Embryonic facial prominence (tissue), 1 donor: ENCODE measurements at regions not wholly inside any gene's neighbourhood (a gene's known extent, or its start where the extent isn't known, plus 50 kb on each side); places are given as distances from the start of the nearest gene placed in this dataset.

ENCODE experiments used
- DNase-seq: peaks from one replicate; pipeline ENCODE4 v3.0.0-alpha.2; 2016; ENCODE audit errors: extremely low spot score

DNA sequence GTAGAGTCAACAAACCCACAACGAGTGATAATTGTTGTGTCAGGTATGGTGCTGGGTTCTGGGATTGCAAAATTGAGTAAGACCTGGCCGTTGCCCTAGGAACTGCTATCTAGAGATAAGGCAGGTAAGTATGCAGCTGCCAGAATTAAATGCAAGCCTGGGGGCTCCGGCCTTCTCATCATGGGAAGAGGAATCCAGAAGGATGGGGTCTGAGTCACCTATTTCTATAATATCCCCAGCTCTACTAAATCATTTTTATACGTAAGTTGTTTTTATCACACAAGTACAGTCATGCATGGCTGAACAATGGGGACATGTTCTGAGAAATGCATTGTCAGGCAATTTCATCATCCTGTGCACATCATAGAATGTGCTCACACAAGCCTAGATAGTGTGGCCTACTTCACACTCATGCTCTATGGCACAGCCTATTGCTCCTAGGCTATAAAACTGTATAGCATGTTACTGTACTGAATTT, 203.0 kb downstream of the KLF5 start:
- no peak for DNase-seq

DNA sequence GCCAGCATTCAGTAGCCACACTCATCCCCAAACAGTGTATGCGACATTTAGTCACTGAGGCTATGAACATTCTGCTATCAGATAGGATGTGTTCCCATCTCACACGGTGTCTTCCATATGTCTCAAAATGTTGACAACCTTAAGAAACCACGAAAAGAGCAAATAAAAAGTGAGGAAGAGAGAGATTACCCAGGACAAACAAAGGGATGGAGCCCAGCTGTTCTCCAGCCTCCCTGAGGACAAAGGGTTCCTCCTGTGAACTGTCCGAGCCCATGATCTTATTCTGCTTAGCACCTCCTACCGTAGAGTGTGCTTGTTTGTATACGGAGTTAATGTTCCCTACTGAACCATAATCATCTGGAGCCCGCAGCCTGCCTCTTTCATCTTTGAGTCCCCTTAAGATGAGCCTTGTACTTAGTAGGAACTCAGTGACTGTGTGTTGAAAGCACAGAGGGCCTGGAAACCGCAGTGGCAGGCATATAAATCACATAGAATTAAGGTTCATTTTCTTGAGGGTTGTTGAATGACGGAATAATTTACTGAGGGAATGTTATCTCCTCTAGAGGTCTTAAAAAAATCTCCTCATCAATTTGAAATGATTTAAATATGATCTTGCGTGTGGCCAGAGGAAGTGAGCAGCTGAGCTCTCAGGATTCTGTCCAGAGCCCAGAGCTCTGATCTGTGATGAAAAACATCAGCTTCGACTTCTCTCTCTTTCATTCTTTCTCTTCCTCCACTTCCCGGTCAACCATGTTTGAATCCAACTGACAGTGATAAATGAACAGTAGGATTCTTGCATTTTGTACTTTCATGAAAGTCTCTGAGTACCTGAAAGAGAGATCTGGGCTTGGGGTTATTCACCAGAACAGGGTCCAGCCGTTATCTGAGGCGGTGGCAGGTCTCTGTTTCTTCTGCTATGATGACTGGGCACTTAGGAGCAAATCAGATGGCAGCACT, 200.5 kb downstream of the KLF5 start:
- no peak for DNase-seq

DNA sequence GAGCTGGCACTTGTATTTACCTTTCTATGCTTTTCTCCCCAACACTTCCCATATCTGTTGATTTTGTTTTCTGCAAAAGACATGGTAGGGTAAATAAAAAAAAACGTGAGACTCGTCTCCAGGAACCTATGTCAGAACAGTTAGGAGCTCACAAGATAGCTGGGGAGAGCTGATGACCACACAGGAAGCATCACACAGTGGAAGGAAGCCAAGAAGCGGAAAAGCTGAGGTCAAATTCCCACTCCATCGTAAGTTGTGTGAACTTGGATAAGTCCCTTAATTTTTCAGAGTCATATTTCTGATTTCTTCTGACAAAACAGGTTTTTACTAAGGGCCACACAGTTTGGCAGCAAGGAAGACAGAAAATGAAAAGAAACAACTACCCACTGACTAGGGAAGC, 199.6 kb downstream of the KLF5 start:
- no peak for DNase-seq

DNA sequence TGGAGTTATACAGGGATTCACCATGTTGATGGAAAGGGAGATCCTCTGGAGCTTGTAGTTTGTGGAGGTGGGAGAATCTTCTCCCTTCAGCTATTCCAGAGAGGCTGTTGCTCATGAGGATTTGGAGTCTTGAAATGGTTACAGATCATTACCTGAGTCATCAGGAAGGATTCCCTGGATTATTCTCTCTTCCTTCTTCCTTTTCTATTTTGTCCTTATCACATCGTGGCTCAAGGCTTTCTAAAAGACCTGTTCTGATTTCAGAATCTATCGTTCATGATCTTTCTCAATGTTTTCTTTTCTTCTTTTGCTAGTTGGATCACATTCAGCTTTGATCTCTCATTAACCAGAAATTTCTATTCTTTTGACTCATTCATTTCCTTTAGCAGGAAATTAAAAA, 196.0 kb downstream of the KLF5 start:
- no peak for DNase-seq

DNA sequence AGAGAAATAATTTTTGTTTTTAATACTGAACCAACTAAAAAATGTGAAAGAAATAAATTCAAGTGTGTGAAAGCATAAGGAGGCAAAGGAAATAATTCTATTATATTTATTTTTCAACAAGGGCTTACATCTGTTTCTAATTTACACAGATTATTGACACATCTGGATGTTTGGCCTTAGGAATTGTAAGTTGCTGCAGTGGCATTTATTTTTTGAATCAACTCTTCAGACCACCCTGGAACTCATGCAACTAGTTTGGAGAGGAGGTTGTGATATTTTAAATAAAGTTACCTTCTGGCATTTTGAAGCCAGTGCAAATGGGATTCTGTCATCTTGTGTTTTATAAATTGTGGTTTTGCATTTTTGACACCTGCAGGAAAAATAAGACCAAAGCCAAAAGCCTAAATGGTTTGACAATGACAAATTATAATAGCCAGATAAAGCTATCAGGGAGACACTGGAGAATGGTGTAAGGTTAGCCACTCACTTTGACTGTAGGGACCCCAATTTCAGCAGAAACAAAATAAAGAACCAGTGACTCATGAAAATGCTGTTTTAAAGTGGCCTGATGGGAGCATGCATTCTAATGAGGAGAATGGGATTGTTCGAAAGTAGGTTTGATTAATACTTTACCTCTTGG, 192.9 kb downstream of the KLF5 start:
- no peak for DNase-seq

DNA sequence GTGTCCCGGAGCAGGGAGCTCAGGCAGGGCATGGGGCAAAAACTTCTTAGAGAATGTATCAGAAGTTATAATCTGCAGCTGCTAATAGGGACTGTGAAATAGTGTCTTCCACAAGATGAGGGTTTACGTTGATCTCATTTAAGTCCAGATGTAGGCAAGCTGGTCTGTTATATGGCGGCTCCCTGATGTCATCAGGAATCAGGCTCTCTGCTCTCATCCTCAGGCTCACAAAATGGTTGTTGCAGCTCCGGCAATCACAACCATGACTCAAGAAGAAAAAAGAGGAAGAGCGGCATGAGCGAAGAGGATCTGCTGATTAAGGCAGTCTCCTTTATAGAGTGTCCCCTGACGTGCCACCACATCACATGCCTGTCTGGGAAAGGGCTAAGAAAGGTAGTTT, 191.3 kb downstream of the KLF5 start:
- no peak for DNase-seq

DNA sequence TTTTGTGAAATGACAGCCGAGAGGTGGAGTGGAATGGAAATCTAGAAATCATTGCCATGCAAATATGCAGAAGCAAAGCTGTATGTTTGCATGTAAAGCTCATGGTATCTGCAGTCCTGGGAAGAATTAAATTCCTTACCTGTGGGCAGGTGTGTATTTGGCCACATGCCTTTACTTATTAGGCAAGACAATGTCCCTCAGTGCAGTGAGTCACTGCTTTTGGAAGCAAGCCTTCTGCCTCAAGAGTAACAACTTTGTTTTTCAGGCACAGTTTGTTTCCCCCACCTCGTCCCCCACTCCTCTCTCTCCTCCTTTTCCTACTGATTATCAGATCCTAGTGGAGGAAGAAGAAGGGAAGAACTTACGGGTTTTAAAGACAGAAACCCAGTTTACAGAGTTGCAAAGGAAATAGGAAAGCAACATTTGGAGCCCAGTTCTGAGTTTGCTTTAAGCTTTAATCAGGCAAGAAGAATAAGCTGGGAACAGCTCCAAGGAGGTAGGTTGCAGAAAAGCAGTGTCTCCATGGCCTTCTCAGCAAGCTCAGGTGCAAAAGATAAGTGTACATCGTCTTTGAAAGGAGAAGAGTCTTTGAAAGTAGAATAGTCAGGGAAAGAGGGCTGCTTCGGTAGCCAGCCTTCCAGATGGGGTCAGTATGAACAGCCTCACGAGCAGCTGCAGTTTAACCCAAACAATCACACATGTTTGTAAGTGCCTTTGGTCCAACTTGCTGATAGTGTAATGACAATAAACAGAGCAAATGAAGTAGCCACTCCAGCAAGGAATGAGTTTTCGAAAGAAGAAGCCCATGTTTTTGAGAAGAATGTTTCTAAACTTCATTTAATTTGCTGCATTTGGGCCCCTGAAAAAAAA, 190.1 kb downstream of the KLF5 start:
- DNase-seq, result no peak

DNA sequence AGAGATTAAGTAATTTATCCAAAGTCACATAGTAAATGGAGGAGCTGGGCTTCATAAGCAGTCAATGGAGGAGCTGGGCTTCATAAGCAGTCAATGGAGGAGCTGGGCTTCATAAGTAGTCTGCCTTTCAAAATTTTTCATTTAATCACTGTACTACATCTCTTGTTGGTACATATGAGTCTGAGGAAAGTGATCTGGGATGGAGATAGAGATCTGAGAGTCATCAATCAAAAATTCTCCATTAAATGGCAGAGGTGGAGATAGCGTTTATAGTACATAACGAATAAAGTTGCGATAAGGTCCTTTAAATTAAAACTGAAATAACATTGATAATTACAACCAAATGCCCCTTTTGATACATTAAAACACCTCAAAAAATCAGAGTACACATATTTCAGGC, 189.3 kb downstream of the KLF5 start:
- DNase-seq, result no peak

DNA sequence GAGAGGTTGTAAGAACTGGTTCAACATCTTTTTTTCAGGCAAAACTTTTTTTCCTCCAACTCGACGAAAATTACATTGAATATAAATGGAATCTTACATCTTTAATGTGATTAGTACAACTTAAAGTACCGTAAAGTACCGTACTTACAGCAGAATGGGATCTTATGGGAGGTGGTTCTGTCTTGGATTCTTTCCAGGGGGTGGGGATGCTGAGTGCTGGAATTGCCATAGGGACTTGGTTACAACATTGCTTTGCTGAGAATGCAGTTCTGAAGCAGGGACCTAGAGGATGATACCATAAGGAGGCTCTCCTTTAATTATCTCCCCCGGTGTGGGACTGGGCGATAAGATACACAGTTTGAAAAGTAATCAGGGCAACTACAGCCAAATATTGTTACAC, 186.4 kb downstream of the KLF5 start:
- DNase-seq, result no peak

DNA sequence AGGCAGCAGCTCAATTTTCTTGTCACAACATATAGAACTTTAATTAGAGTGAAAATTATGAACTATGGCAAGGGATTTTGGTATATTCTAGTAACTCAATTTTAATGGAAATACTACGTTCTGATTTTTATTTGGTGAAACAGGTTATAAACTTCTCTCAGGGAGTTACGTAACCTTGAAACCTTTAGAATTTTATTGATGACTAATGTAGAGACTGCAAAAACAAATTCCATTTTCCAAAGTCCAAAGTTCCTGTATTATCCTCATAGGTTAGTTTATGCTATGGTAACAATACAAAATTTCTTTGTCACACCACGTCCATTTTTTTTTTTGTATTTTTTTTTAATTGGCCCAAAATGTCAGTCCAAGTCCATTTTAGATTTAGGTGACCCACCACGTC, 185.7 kb downstream of the KLF5 start:
- DNase-seq, result no peak

DNA sequence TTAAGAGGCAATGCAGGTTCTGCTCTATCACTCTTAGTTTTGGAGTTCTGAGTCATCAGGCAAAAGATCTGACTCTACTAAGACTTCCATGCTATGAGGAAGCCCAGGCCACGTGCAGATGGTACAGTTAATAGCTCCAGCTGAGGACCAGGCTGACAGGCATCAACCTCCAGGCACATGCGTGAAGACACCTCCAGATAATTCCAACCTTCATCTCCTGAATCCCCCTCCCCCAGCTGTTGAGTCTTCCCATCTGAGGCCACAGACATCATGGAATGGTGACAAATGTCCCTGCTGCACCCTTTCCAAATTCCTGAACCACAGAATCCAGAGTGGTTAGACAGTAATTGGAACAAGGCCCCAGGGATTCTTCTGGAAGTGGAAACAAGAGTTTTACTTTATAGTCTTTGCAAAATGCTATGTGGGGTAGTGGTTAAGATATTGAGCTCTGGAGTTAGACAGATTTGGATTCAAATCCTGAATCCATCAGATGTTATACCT, 183.8 kb downstream of the KLF5 start:
- DNase-seq, result no peak

DNA sequence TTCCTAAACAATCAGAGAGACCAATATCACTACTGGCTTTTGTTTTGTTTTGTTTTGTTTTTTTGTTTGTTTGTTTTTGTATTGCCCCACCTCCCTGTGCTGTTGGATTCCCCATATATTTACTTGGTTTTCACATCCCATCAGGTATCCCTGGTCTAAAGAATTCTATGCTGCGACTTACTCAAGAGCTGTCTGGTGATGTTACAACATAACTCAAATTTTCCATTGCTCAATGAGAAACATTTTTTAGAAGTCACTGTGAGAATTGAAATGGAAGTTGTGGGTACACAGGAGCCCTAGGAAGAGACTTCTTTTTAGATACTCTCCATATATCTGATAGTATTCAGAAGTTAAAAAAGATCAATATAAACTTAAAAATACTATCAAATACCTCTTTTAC, 181.4 kb downstream of the KLF5 start:
- no peak for DNase-seq

DNA sequence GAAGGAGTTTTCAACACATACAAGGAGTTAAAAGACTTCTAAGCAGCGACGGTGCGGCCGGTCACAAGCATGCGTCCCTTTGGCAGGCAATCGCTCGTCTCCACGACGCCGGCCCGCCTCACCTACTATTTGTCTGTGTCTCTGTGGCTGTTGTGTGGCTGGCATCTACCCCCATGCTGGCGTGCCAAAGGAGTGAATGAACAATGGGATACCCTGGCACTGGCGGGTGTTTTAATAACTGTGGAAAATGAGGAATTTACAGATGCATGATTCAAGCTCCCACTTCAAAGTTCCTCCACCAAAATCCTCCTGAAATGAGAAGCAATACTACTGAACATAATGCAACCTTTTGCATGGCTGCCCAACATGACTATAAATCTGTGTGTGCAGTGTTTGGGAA, 176.6 kb downstream of the KLF5 start:
- no peak for DNase-seq

DNA sequence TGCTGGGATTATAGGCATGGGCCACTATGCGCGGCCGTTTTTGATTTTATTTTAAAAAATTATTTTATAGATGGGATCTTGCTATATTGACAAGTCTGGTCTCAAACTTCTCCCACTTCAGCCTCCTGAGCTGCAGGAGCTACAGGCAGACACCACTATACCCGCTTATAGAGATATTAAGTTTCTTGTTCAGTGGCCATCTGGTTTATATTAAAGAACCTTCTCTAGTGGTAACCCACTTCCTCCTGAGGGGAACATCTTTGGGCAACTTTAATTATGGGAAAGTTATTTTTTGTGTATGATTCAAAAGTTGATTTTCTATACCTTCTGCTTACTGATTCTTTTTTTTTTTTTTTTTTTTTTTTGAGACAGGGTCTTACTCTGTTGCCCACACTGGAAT, 172.7 kb downstream of the KLF5 start:
- no peak for DNase-seq

DNA sequence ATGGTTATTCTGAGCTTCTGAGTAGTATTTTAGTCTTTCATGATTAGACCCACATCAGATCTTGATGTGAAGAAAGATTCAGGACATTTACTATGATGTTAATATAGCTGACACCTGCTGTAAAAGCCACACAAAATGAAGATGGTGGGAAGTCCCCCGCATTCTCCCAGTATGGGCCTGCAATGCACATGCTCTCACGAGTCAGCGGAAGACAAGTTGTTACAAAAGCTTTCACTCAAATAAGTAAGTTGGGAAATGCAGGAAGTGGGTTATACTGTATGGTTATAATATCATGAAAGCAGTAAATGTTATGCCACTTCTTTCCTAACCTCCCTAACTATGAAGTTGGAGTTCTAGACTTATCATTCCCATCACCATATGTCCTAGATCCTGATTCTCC, 171.9 kb downstream of the KLF5 start:
- DNase-seq, result no peak

DNA sequence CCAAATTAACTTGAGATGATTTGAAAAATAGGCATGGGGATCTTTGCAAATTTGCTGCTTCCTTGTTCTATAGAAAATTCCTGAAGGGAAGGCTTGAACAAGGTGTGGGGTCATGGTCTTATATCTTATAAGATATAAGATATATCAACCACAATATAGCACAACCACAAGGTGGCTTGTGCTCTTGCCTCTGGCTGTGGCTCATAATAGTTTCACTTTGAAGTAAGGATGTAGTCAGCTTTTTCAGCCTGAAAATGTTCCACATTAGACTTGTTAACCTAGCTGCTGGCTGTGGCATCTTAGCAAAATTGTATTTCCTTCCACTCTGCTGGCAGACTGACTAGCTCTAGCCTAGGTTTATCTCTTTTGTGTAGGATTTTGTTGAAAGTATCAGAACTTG, 169.7 kb downstream of the KLF5 start:
- DNase-seq, result no peak

DNA sequence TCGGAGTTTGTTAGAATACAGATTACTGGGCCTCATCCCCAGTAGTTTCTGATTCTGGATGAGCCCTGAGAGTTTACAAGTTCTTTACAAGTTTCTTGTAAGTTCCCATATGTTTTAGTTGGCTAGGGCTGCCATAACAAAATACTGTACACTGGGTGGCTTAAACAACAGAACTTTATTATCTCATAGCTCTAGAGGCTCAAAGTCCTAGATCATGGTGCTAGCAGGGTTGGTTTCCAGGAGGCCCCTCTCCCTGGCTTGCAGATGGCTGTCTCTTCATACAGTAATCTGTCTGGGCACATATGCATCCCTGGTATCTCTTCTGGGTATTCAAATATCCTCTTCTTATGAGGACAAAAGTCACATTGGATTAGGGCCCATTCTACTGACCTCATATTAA, 167.2 kb downstream of the KLF5 start:
- DNase-seq, result no peak

DNA sequence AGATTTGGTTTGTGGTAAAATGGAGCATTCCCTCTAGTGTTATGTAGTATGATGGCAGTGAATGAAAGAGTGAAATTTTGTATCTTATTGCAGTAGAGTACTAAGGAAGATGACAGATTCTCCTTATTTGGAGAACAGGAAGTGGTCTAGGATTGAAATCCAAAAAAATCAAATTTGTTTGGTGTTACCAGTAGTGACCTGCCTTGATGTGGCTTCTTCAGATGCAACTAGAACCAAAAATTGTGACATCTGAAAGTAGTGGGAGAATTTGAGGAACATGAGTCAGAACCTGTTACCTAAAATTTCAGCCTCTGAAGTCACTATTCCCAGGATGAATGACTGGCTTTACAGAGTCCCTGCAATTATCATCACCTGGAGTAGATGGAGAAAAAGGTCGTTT, 165.9 kb downstream of the KLF5 start:
- DNase-seq, result no peak

DNA sequence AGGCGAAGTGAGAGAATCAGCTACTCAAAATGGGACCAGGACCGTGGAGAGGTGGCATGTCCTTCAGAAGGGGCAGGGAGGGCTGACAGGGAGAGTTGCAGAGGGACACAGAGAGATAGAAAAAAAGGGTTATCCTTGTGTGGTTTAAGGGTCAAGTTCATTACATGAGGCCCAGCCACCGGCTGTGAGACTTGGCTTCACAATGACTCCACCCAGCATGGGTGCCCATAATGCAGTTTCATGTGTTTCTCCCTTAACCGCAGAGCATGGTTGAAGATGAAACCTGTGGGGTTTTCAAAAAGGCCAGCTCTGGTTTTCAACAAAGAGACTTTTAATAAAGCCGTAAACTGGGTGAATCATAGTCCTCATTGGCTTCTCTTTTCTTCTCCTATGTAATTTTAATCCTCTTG, 164.6 kb downstream of the KLF5 start:
- no peak for DNase-seq

DNA sequence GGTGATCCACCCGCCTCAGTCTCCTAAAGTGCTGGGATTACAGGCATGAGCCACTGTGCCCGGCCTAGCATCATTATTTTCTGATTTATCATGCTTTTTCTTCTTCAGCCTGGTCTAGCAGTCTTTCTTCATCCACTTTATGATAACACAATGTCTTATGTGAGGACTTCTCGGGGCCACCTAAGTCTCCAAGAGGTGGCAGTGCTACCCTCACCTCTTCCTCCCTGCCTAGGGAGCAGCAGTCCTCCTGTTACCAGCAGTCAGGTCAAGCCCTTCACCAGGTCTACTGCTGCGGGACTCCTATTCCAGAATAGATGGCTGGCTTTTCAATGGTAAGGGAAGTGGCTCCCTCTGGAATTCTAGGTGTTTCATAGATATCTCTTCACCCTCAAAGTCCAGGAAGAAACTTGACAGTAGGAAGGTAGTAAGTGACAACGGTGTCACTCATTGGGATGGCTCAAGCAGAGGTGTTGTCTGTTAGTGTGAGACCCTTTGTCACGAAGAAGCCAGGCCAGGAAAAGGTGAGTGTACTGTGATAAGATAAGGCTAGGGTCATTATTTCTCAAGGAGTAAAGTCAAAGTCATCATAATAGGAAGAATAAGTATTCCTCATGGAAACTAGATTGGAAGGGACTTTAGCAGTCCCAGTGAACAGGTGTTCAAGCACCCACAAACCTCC, 164.0 kb downstream of the KLF5 start:
- no peak for DNase-seq

DNA sequence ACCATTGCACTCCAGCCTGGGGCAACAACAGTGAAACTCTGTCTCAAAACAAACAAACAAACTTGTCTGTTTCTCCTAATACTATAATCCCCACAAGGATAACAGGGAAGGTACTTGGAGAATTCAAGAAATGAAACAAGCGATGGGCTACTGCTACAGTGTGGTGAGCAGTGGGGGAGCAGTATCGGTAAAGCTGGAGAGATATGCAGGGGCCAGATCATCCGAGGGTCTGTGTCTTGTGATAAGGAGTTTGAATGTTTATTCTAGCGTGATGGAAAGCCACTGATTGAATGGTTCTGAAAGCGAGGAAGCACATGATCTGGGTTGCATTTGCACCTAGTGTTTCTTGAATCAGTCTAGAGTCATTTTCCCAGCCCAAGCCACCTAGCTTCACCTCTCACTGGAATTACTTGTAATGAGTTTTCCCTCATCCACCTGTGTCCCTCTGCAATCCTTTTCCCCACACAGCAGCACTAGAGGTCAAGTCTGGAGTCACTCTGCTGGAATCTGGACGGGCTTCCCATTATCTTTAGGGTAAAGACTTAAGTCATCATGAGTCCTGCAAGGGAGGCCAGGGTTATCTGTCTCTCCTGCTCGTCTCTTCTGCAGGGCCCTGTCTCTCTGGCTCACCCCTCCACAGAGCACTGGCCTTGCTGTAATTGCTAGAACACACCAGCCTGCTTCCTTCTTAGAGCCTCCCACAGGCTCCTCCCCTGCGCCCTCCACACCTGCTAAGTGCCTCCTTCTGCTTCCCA, 162.3 kb downstream of the KLF5 start:
- DNase-seq, result no peak
